GM19397 (cell line): ENCODE measurements at regions not wholly inside any gene's neighbourhood (a gene's known extent, or its start where the extent isn't known, plus 50 kb on each side); places are given as distances from the start of the nearest gene placed in this dataset.
A peak's percentile ranks its signal among the peaks of the same experiment; 100 is the strongest.
"Not testable (repeated sequence)": the region's sequence is repeated elsewhere in the genome, so short reads cannot be mapped to it uniquely, and the experiment has no call there.

Source experiments
- ATAC-seq: cut with Tn5 transposase; IDR thresholded peaks from one replicate; pipeline ENCODE4 v1.9.1; 2021; ENCODE audit warnings: mild to moderate bottlenecking, moderate library complexity; ENCODE audit not compliant: unreplicated experiment

GRCh38 chr18:22789600-22789999 lies 143.5 kb upstream of the RBBP8 start:
- ATAC-seq, result no peak

DNA sequence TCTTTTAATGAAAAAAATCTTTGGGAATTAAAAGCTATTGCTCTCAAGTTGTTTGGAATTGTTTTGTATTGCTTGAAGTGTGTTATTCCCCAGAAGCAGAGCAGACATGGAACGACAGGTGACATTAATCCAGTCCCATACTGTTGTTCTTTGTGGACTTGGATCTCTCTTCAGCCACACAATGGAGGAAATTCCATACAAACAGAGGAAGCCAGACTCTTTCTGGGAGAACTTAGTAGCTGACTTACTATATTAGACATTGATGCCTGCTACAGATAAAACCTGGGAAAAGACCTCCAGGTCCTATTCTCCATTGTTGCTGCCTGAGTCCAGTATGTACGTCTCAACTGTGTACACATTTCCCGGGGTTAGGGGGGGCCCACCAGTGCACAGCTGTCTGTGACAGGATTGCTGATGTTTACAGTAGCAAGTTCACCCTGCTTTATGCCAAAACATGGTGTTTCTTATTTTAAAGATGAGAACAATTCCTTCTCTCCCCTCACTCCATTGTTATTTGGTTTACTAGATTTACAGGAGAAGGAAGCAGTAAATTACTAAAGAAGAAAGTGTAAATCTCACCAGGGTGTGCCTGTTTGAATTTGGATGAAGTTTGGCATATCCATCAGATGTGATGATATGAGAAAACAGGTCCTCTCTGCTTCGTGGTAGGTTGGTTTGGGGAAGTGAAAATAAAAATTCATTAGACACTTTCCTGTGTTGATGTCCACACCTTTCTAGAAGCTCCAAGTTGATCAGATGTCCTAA lies 142.4 kb upstream of the RBBP8 start:
- no peak for ATAC-seq

- ATAC-seq, result no peak
Observed at GRCh38 chr18:22791310-22791610, 141.9 kb upstream of the RBBP8 start.

DNA sequence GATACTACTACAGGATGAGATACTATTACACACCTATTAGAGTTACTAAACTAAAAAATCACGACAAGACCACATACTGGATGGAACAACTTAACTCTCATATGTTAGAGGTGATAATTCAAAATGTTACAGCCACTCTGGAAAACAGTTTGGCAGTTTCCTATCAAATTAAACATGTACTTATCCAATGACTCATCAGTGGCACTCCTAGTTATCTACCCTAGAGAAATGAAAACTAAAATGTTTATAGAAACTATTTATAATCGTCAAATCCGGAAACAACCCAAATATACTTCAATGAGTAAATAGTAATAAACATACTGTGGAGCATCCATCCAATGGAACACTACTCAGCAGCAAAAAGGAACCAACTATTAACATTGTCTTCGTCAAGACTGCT lies 137.0 kb upstream of the RBBP8 start:
- ATAC-seq, result no peak

- ATAC-seq, result no peak
Observed at GRCh38 chr18:22800551-22800951, 132.6 kb upstream of the RBBP8 start.

DNA sequence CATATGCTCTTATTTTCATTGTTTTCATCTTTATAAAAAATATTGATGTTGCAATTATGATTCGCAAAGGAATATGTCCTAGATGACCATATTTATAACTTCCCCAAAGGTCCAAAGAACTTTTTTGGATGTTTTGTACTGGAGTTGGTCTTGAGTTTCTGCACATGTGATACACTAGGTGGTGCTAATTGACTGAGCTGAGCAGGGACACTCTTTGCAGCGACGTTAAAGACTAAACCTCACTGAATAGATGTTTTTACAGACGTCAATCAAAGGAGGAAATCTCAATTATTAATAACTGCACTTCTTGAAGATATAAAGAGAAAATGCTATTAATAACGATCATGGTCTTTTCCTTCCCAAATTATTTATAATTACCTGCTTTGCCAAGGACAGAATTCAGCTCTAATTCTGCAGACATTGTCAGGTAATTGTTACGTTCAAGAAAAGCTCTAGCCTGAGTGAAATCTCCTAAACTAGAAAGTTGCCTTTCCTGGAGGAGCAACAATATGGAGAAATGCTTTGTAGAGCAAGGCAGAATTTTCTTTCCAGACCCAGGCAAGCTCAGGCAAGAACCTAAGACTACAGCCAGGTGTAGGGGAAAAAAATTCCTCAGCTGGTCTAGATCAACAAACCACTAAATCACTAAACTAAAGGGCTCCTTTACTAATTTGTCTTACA lies 119.3 kb upstream of the RBBP8 start:
- ATAC-seq, result no peak

GRCh38 chr18:22814329-22814703 lies 118.8 kb upstream of the RBBP8 start:
- no peak for ATAC-seq

- ATAC-seq, result no peak
Observed at GRCh38 chr18:22816266-22817176, 116.6 kb upstream of the RBBP8 start.

- no peak for ATAC-seq
Observed at GRCh38 chr18:22817844-22818243, 115.3 kb upstream of the RBBP8 start.

GRCh38 chr18:22822024-22822423 lies 111.1 kb upstream of the RBBP8 start:
- ATAC-seq, result no peak

DNA sequence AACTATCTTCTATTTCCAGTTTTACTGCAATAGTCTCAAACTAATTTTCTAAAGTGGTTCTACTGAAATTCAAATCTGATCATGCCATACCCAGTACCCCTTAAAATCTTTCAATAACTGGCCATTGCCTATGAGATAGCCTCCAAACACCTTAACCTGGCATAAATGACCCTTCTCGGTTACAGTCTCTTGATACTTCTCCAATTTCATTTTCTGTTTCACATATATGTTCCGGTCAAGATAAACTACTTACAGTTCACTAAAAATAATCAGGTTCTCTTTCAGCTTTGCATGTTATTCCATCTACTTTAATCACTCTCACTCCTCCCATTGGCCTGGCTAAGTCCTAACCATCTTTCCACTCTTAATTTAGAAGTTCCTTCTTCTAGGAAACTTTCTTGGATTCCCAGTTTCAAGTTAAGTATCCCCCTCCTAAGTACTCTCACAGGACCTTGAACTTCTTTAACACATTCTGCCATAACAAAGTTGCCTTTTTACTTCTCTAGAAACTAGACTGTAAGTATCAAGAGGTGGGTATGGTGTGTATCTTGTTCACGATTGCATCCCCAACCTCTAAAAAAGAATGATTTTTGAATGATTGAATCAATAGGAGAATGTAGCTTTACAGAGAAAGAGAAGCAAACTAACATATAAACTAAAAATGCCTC lies 110.2 kb upstream of the RBBP8 start:
- peak; percentile 88 for ATAC-seq

GRCh38 chr18:22826726-22827125 lies 106.4 kb upstream of the RBBP8 start:
- no peak for ATAC-seq

DNA sequence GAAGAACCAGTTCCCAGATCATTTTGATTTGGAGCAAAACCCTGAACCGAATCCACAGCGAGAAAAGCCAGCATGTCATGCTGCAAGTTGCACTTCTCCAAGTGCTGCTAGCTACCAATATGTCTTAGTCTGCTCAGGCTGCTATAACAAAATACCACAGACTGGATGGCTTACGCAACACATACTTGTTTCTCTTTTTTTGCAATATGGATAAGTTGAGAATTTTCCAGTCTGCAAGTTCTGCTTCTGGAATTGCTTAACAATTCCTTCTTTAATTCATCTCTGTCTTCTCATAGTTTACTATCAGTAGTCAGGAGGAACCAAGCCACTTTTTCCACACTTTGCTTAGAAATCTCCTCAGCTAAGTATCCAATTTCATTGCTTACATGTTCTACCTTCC lies 105.9 kb upstream of the RBBP8 start:
- ATAC-seq, result no peak

DNA sequence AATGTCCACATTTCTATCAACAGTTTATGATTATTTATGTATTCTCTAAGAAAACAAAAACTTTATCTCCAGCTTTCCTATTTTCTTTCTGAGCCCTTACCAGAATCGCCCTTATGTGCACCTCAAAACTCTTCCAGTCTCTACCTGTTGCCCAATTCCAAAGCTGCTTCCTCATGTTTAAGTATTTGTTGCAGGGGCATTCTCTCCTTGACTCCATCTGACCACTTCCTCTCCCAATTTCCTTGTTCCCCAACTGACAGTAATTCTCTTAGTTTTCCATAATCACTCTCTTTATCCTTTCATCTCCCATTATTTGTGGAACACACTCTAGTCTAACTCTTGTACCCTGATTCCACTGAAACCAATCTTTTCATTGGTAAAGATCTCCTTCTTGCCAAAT lies 105.4 kb upstream of the RBBP8 start:
- ATAC-seq, result no peak

DNA sequence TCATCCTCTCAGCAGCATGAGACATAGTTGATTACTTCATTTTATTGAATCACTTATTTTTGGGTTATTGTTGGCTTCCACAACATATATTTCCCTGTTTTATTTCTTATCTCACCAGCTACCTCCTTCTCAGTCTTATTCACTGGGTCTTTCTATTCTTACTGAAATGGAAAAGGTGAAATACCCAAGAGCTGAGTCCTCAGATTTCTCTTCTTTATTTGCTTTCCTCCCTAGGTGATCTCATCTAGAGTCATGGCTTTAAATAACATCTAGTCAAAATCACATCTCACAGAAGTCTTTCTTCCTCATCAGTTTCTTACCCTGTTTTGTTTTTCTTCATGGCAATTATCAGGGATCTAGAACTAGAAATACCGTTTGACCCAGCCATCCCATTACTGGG lies 105.0 kb upstream of the RBBP8 start:
- no peak for ATAC-seq

DNA sequence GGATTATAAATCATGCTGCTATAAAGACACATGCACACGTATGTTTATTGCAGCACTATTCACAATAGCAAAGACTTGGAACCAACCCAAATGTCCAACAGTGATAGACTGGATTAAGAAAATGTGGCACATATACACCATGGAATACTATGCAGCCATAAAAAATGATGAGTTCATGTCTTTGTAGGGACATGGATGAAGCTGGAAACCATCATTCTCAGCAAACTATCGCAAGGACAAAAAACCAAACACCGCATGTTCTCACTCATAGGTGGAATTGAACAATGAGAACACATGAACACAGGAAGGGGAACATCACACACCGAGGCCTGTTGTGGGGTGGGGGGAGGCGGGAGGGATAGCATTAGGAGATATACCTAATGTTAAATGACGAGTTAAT lies 104.5 kb upstream of the RBBP8 start:
- not testable (repeated sequence) for ATAC-seq

- no peak for ATAC-seq
Observed at GRCh38 chr18:22829781-22830180, 103.3 kb upstream of the RBBP8 start.

DNA sequence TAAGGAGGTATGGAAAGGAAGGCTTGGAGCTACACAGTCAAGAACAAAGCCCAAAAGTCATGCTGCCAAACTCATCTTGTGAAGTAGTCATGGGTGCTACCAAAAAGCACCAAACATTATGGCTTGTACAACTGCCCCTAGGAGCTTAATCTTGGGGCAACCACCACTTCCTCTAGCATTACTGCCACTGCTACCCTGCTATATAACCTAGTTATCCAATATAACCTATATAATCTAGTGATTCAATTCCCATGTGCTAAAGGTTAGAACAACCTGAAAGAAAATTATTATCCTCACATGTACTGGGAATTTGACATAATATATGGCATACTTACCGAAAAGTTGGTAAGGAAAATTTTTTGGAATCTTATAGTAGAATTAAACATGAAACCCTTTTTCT lies 102.6 kb upstream of the RBBP8 start:
- no peak for ATAC-seq

- no peak for ATAC-seq
Observed at GRCh38 chr18:22831441-22831904, 101.7 kb upstream of the RBBP8 start.

GRCh38 chr18:22836932-22837331 lies 96.2 kb upstream of the RBBP8 start:
- no peak for ATAC-seq

DNA sequence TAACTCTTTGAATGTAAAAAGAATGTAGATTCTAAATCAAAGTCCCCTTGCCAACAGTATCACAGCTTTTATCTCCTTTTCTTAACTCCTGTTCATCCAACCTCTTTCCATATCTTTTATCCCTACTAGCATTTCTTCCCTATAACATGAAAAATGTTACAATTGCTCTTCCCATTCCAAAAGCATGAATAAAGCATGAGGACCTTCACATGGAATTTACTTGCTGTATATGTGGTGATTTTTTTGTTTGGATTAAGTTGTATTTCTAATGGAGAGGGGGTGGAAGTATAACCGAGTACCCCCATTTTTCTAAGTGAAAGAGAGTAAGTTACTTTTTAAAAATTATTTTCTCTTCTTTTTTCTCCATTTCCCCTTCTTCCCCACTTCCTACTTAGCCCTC lies 94.9 kb upstream of the RBBP8 start:
- ATAC-seq, result no peak
